Astrocyte (in vitro differentiated cells and primary cell): ENCODE measurements at regions not wholly inside any gene's neighbourhood (a gene's known extent, or its start where the extent isn't known, plus 50 kb on each side); places are given as distances from the start of the nearest gene placed in this dataset.

Source experiments
- DNase-seq: peaks from one replicate; pipeline ENCODE4 v3.0.0-alpha.2; 2010; ENCODE audit warnings: low read depth
- FAIRE-seq: peaks from 2 replicates; lab custom pipeline; 2011; peaks lifted over from hg19 to GRCh38; lab: Jason Lieb, UNC
- H2AFZ ChIP-seq: 2 replicates; pipeline ENCODE4 v1.6.0; 2012; ENCODE audit warnings: low read depth, low read length, inconsistent platforms
- H3K27ac ChIP-seq: 2 replicates; pipeline ENCODE4 v1.5.1; 2011; ENCODE audit warnings: low read depth, low read length, inconsistent platforms
- H3K27me3 ChIP-seq: 2 replicates; pipeline ENCODE4 v1.6.0; 2011; ENCODE audit warnings: low read length, inconsistent platforms; ENCODE audit not compliant: insufficient read depth
- H3K36me3 ChIP-seq: 2 replicates; pipeline ENCODE4 v1.5.1; 2011; ENCODE audit warnings: low read length, inconsistent platforms; ENCODE audit not compliant: insufficient read depth
- H3K4me1 ChIP-seq: 2 replicates; pipeline ENCODE4 v1.5.1; 2011; ENCODE audit warnings: low read length, inconsistent platforms; ENCODE audit not compliant: insufficient read depth
- H3K4me2 ChIP-seq: 2 replicates; pipeline ENCODE4 v1.6.0; 2012; ENCODE audit warnings: low read length, inconsistent platforms
- H3K4me3 ChIP-seq: 2 replicates; pipeline ENCODE4 v1.5.1; 2011; ENCODE audit warnings: low read depth, mild to moderate bottlenecking, low read length, inconsistent platforms; ENCODE audit not compliant: insufficient read depth
- H3K79me2 ChIP-seq: 2 replicates; pipeline ENCODE4 v1.6.0; 2012; ENCODE audit warnings: mild to moderate bottlenecking, low read length, inconsistent platforms; ENCODE audit not compliant: insufficient read depth
- H3K9ac ChIP-seq: 2 replicates; pipeline ENCODE4 v1.6.0; 2012; ENCODE audit warnings: mild to moderate bottlenecking, low read length, inconsistent platforms
- H3K9me3 ChIP-seq: 2 replicates; pipeline ENCODE4 v1.5.1; 2012; ENCODE audit warnings: low read depth, mild to moderate bottlenecking, low read length, inconsistent platforms; ENCODE audit not compliant: insufficient read depth
- H4K20me1 ChIP-seq: 2 replicates; pipeline ENCODE4 v1.6.0; 2012; ENCODE audit warnings: low read length, inconsistent platforms; ENCODE audit not compliant: insufficient read depth
- H3K27ac Mint-ChIP-seq: one replicate; pipeline ENCODE4 v1.8.0; 2021; ENCODE audit warnings: mild to moderate bottlenecking, mixed read lengths; ENCODE audit not compliant: unreplicated experiment
- H3K27me3 Mint-ChIP-seq: one replicate; pipeline ENCODE4 v1.8.0; 2021; ENCODE audit warnings: low read depth, mixed read lengths; ENCODE audit not compliant: unreplicated experiment
- H3K36me3 Mint-ChIP-seq: one replicate; pipeline ENCODE4 v1.8.0; 2021; ENCODE audit warnings: low read depth, mixed read lengths; ENCODE audit not compliant: unreplicated experiment
- H3K4me1 Mint-ChIP-seq: one replicate; pipeline ENCODE4 v1.8.0; 2021; ENCODE audit warnings: low read depth, mixed read lengths; ENCODE audit not compliant: unreplicated experiment
- H3K4me3 Mint-ChIP-seq: one replicate; pipeline ENCODE4 v1.8.0; 2021; ENCODE audit warnings: mild to moderate bottlenecking, moderate library complexity, mixed read lengths; ENCODE audit not compliant: unreplicated experiment
- H3K9me3 Mint-ChIP-seq: one replicate; pipeline ENCODE4 v1.8.0; 2021; ENCODE audit warnings: mild to moderate bottlenecking, mixed read lengths; ENCODE audit not compliant: unreplicated experiment
- CTCF ChIP-seq: IDR thresholded peaks from 2 replicates; pipeline ENCODE4 v1.5.1; 2011; ENCODE audit warnings: low read depth, mild to moderate bottlenecking, inconsistent platforms, low read length, moderate library complexity; ENCODE audit not compliant: insufficient read depth
- EZH2 ChIP-seq: IDR thresholded peaks from 2 replicates; pipeline ENCODE4 v1.6.1; 2012; ENCODE audit warnings: mild to moderate bottlenecking, low read length, inconsistent platforms; ENCODE audit not compliant: insufficient read depth

DNA sequence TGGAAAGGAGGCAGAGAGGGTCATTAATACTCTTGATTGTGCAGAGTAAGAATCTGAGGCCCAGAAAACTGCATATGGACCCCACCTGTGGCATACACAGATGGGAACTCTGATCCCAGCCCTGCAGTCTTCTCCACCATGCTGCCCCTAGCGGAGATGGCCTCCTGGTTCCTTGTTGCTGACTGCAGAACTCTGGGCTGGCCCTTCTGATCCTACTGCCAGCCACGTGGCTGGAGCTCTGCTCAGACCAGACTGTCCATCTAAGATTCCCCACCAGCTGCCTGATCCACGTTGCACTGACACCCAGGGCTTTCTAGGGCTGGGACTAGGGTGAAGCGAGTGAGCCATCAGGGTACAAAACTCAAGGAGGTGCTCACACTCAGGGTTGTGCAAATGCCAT lies 245.7 kb upstream of the NR4A3 start:
- no peaks in the 10 kb centered on the region for H3K4me1 ChIP-seq
- peaks cover 10% of the 10 kb centered on the region for H3K27me3 Mint-ChIP-seq
- peaks cover 4% of the 10 kb centered on the region for H3K36me3 Mint-ChIP-seq
- TF ChIP-seq CTCF (no peak), EZH2 (no peak)
- H3K9me3 Mint-ChIP-seq = no peaks in the 10 kb centered on the region
- H3K27ac ChIP-seq = no peak overlapping the region
- no peak overlapping the region for H3K4me2 ChIP-seq
- no peaks in the 10 kb centered on the region for H3K9me3 ChIP-seq
- H3K27me3 ChIP-seq = no peaks in the 10 kb centered on the region
- no peak for FAIRE-seq
- no peak overlapping the region for H3K27ac Mint-ChIP-seq
- H3K4me3 Mint-ChIP-seq = no peak overlapping the region
- H3K4me1 Mint-ChIP-seq = peaks cover under 1% of the 10 kb centered on the region
- no peak overlapping the region for H3K9ac ChIP-seq
- H3K79me2 ChIP-seq = no peaks in the 10 kb centered on the region
- no peak for DNase-seq
- no peak overlapping the region for H3K4me3 ChIP-seq
- no peak overlapping the region for H2AFZ ChIP-seq
- H4K20me1 ChIP-seq = no peaks in the 10 kb centered on the region
- H3K36me3 ChIP-seq = no peaks in the 10 kb centered on the region

GRCh38 chr9:99576876-99577275 lies 244.8 kb upstream of the NR4A3 start:
- TF ChIP-seq CTCF = no peak
- TF ChIP-seq EZH2 = no peak

DNA sequence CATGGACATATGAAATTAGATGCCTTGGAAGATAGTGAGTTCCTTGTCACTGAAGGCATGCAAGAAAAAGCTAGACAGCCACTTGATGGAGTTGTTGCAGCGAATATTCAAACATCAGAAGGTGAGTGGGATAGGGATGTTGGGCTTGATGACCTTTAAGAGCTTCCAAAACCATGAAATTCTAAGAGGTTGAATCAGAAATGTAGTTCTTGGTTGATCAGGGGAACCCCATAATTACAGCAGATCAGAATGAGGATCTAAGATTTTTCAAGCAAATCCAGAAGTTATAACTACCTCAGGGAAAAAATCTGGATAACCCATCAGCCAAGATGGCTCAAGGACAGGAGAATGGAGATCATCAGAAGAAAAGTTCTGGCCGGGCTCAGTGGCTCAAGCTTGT lies 244.3 kb upstream of the NR4A3 start:
- H3K4me3 Mint-ChIP-seq = no peak overlapping the region
- Histone ChIP-seq H3K27ac (no peak overlapping the region), H3K4me2 (no peak overlapping the region), H3K4me3 (no peak overlapping the region), H4K20me1 (no peaks in the 10 kb centered on the region), H2AFZ (no peak overlapping the region), H3K4me1 (no peaks in the 10 kb centered on the region), H3K79me2 (no peaks in the 10 kb centered on the region), H3K36me3 (no peaks in the 10 kb centered on the region), H3K9ac (no peak overlapping the region), H3K9me3 (no peaks in the 10 kb centered on the region), H3K27me3 (no peaks in the 10 kb centered on the region)
- no peaks in the 10 kb centered on the region for H3K9me3 Mint-ChIP-seq
- no peak for DNase-seq
- peaks cover 7% of the 10 kb centered on the region for H3K27me3 Mint-ChIP-seq
- FAIRE-seq = no peak
- H3K36me3 Mint-ChIP-seq = peaks cover 4% of the 10 kb centered on the region
- peaks cover 5% of the 10 kb centered on the region for H3K4me1 Mint-ChIP-seq
- no peak for TF ChIP-seq CTCF
- TF ChIP-seq EZH2 = no peak
- no peak overlapping the region for H3K27ac Mint-ChIP-seq

More at GRCh38 chr9:99576876-99577275, 244.8 kb upstream of the NR4A3 start:
- H3K27ac Mint-ChIP-seq = no peak overlapping the region
- Histone ChIP-seq H3K9ac (no peak overlapping the region), H3K36me3 (no peaks in the 10 kb centered on the region), H3K27ac (no peak overlapping the region), H3K79me2 (no peaks in the 10 kb centered on the region), H3K4me1 (no peaks in the 10 kb centered on the region), H3K27me3 (no peaks in the 10 kb centered on the region), H4K20me1 (no peaks in the 10 kb centered on the region), H3K4me3 (no peak overlapping the region), H3K9me3 (no peaks in the 10 kb centered on the region), H2AFZ (no peak overlapping the region), H3K4me2 (no peak overlapping the region)
- no peak for FAIRE-seq
- H3K36me3 Mint-ChIP-seq = peaks cover 4% of the 10 kb centered on the region
- H3K4me3 Mint-ChIP-seq = no peak overlapping the region
- H3K27me3 Mint-ChIP-seq = peaks cover 8% of the 10 kb centered on the region
- DNase-seq = no peak
- no peaks in the 10 kb centered on the region for H3K9me3 Mint-ChIP-seq
- peaks cover 5% of the 10 kb centered on the region for H3K4me1 Mint-ChIP-seq
